WTC11 (cell line): ENCODE measurements at regions not wholly inside any gene's neighbourhood (a gene's known extent, or its start where the extent isn't known, plus 50 kb on each side); places are given as distances from the start of the nearest gene placed in this dataset.

ENCODE experiments used
- ATAC-seq: fragments of 200-7000 bp; cut with Tn5 transposase; 2 replicates; pipeline ENCODE4 v1.10.0; 2021; ENCODE audit warnings: mild to moderate bottlenecking, moderate library complexity
- CTCF ChIA-PET: fragments of 300-600 bp; sonication (Branson Sonifier 250); formaldehyde crosslinking; loops from one replicate; lab custom pipeline; 2021; ENCODE audit warnings: antibody characterized with exemption; lab: Charles Lee
- POLR2A ChIA-PET: fragments of 350-600 bp; sonication (Branson Sonifier 250); formaldehyde crosslinking; loops from one replicate; lab custom pipeline; 2021; ENCODE audit warnings: antibody characterized with exemption; lab: Charles Lee
- DNase-seq: peaks from one replicate; pipeline ENCODE4 v3.0.0; 2021; ENCODE audit warnings: low spot score
- H3K27ac Mint-ChIP-seq: 2 replicates; pipeline ENCODE4 v1.8.0; 2021; ENCODE audit warnings: mixed read lengths
- H3K27me3 Mint-ChIP-seq: 2 replicates; pipeline ENCODE4 v1.8.0; 2021; ENCODE audit warnings: low read depth, mild to moderate bottlenecking, moderate library complexity, mixed read lengths
- H3K36me3 Mint-ChIP-seq: 2 replicates; pipeline ENCODE4 v1.8.0; 2021; ENCODE audit warnings: mixed read lengths
- H3K4me1 Mint-ChIP-seq: 2 replicates; pipeline ENCODE4 v1.8.0; 2022; ENCODE audit warnings: mixed read lengths
- H3K4me3 Mint-ChIP-seq: 2 replicates; pipeline ENCODE4 v1.8.0; 2021; ENCODE audit warnings: mild to moderate bottlenecking, moderate library complexity, mixed read lengths
- H3K9me3 Mint-ChIP-seq: 2 replicates; pipeline ENCODE4 v1.8.0; 2021; ENCODE audit warnings: mixed read lengths
- ARID4B ChIP-seq: sonication (generic); formaldehyde crosslinking; IDR thresholded peaks from 2 replicates; pipeline ENCODE4 v1.8.0; 2023; ENCODE audit warnings: missing genetic modification reagents, mild to moderate bottlenecking, borderline replicate concordance
- CTCF ChIP-seq: fragments of 200-600 bp; IDR thresholded peaks from 2 replicates; pipeline ENCODE4 v1.8.0; 2022; ENCODE audit warnings: antibody characterized with exemption
- E2F5 ChIP-seq: sonication (generic); formaldehyde crosslinking; IDR thresholded peaks from 2 replicates; pipeline ENCODE4 v1.8.1; 2022; ENCODE audit warnings: mild to moderate bottlenecking, moderate library complexity, missing genetic modification reagents
- GABPB1 ChIP-seq: sonication (generic); formaldehyde crosslinking; IDR thresholded peaks from 2 replicates; pipeline ENCODE4 v1.8.1; 2023; ENCODE audit warnings: mild to moderate bottlenecking, missing genetic modification reagents
- RORB ChIP-seq: fragments of 250-450 bp; sonication (Bioruptor Pico); IDR thresholded peaks from 2 replicates; pipeline ENCODE4 v1.9.0; 2021; ENCODE audit warnings: mild to moderate bottlenecking
- ZNF281 ChIP-seq: sonication (generic); formaldehyde crosslinking; IDR thresholded peaks from 2 replicates; pipeline ENCODE4 v1.8.0; 2023; ENCODE audit warnings: mild to moderate bottlenecking, missing genetic modification reagents
- ZNF396 ChIP-seq: fragments of 250-450 bp; sonication (Bioruptor Pico); IDR thresholded peaks from 2 replicates; pipeline ENCODE4 v1.8.0; 2021; ENCODE audit warnings: mild to moderate bottlenecking, moderate library complexity, borderline replicate concordance
- ZNF425 ChIP-seq: fragments of 250-450 bp; sonication (Bioruptor Pico); conservative IDR thresholded peaks from 2 replicates; pipeline ENCODE4 v1.9.0; 2021; ENCODE audit warnings: mild to moderate bottlenecking
- ZSCAN18 ChIP-seq: fragments of 250-450 bp; sonication (Bioruptor Pico); IDR thresholded peaks from 2 replicates; pipeline ENCODE4 v2.1.2; 2022; ENCODE audit warnings: mild to moderate bottlenecking, moderate library complexity

DNA sequence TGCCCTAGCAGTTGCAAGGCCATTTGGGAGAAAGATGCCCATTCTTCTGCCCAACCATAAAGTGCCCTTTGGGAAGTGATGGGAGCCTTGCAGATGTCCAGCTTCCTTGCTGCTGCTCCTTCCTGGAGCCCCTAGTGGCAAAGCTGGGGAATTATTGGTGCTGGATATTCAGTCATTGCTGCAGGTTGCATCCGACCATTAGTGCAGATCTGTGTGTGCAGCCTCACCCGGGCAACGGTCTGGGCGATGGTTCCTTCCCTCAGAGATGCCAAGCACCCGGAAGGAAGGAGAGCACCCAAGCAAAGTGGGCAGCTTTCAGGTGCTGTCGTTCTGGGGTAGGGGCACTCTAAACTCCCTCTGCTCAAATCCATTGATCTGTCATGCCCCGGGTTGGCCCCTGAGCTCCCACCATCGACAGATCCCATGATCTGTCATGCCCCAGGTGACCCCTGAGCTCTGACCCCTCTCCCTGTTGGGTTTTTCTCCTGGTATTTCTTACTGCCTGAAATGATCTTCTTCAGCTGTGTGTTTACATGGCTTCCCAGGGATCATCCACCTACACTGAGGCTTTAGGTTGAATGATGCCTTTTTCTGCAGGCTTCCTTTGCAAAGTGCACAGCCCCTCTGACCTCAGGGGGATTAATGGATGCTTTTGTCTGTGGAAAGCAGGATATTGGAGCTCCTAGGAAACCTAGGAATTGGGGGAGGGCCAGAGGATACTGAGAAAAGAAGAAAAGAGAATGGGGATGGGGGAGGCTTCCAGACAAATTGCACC, 467.5 kb downstream of the PTPRU start:
- CTCF ChIA-PET, result interaction anchor here (0.6 to 2.5 kb wide), 41 partner anchors 9 to 982 kb away, joined by 3 to 35 read pairs (median 4); no protein-coding TSS in a partner anchor
- Mint-ChIP-seq H3K27me3 (peaks cover 17% of the 10 kb centered on the region), H3K27ac (no peak overlapping the region), H3K9me3 (no peaks in the 10 kb centered on the region), H3K4me1 (peaks cover 23% of the 10 kb centered on the region), H3K4me3 (no peak overlapping the region), H3K36me3 (no peaks in the 10 kb centered on the region)
- POLR2A ChIA-PET, result interaction anchor here (0.5 to 1.4 kb wide), 2 partner anchors 162 to 981 kb away, joined by 3 to 4 read pairs; no protein-coding TSS in a partner anchor
- peak; percentile 43 for DNase-seq
- ATAC-seq, result peak; percentile 37
- no peak for TF ChIP-seq ZNF281 (CRISPR knock-in tag)
- TF ChIP-seq CTCF, result peak; percentile 41; the same call in 1 of the 2 replicates

GRCh38 chr1:29700491-29700890, 464.2 kb downstream of the PTPRU start:
- no peak for ATAC-seq
- H3K27ac Mint-ChIP-seq, result no peak overlapping the region

More at GRCh38 chr1:29700491-29700890, 464.2 kb downstream of the PTPRU start:
- TF ChIP-seq ZSCAN18 (CRISPR knock-in tag), result no peak
- TF ChIP-seq ARID4B (CRISPR knock-in tag), result no peak
- no peak for TF ChIP-seq E2F5 (CRISPR knock-in tag)
- TF ChIP-seq GABPB1 (CRISPR knock-in tag), result no peak
- TF ChIP-seq ZNF425 (CRISPR knock-in tag), result no peak
- TF ChIP-seq RORB, result no peak
- no peak for TF ChIP-seq ZNF396 (CRISPR knock-in tag)
- TF ChIP-seq, all 79 proteins: peak for 0
- H3K36me3 Mint-ChIP-seq, result no peaks in the 10 kb centered on the region
- H3K4me3 Mint-ChIP-seq, result no peak overlapping the region
- no peak for DNase-seq
- H3K9me3 Mint-ChIP-seq, result no peaks in the 10 kb centered on the region
- ChIA-PET CTCF (no interaction called here), POLR2A (no interaction called here)
- H3K27me3 Mint-ChIP-seq, result peaks cover 5% of the 10 kb centered on the region; the same call in 1 of the 2 replicates
- H3K4me1 Mint-ChIP-seq, result peaks cover 16% of the 10 kb centered on the region
